GM12873 (cell line): ENCODE measurements at regions not wholly inside any gene's neighbourhood (a gene's known extent, or its start where the extent isn't known, plus 50 kb on each side); places are given as distances from the start of the nearest gene placed in this dataset.

Source experiments
- CTCF ChIP-seq: IDR thresholded peaks from 2 replicates; pipeline ENCODE4 v1.5.1; 2012; ENCODE audit warnings: low read depth, mild to moderate bottlenecking, moderate library complexity, low read length, control low read depth; ENCODE audit not compliant: insufficient read depth; ENCODE audit errors: missing control alignments

- no peak for TF ChIP-seq CTCF
These were observed 732.3 kb upstream of the CELF4 start for GRCh38 chr18:38297910-38298309.

DNA sequence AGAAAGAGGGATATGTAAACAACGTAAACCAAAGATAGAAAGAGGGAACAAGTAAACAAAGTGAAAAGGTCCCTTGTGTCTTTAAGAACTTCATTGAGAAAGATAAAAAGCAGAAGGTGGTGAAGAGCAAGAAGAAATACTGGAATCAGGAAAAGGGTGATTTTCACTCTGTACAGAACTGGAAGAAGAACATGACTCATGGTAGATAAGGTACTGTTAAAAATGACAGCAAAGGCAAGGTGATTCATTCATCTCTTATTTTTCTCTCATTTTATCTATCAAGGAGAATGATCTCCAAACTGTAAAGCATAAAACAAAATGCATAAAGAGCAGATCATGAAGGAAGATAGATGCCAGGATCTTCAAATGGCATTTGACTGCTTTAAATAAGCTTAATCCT, 724.6 kb upstream of the CELF4 start:
- TF ChIP-seq CTCF: no peak

GRCh38 chr18:38284972-38285371, 719.4 kb upstream of the CELF4 start:
- TF ChIP-seq CTCF: no peak

GRCh38 chr18:38263066-38263465, 697.5 kb upstream of the CELF4 start:
- no peak for TF ChIP-seq CTCF

GRCh38 chr18:38262661-38263060, 697.1 kb upstream of the CELF4 start:
- no peak for TF ChIP-seq CTCF

- TF ChIP-seq CTCF: no peak
These were observed 692.1 kb upstream of the CELF4 start for GRCh38 chr18:38257661-38258060.

- TF ChIP-seq CTCF: no peak
These were observed 690.8 kb upstream of the CELF4 start for GRCh38 chr18:38256366-38256765.
